Calu3 (cell line): ENCODE measurements at regions not wholly inside any gene's neighbourhood (a gene's known extent, or its start where the extent isn't known, plus 50 kb on each side); places are given as distances from the start of the nearest gene placed in this dataset.

Source experiments
- BruUV-seq: library from RNA; stranded (reverse); fragments of 400-500 nt; replicated peaks from 2 replicates; lab custom pipeline; 2021; lab: Mats Ljungman, UMichigan
- CTCF ChIA-PET: fragments of 300-600 bp; sonication (Branson Sonifier 250); formaldehyde crosslinking; loops from one replicate; lab custom pipeline; 2022; ENCODE audit warnings: antibody characterized with exemption; lab: Charles Lee
- DNase-seq: peaks from one replicate; pipeline ENCODE4 v3.0.0; 2022
- H3K27ac Mint-ChIP-seq: one replicate; pipeline ENCODE4 v1.8.0; 2022; ENCODE audit warnings: mixed read lengths; ENCODE audit not compliant: unreplicated experiment
- H3K27me3 Mint-ChIP-seq: one replicate; pipeline ENCODE4 v1.8.0; 2022; ENCODE audit warnings: mixed read lengths; ENCODE audit not compliant: unreplicated experiment
- H3K36me3 Mint-ChIP-seq: one replicate; pipeline ENCODE4 v1.8.0; 2022; ENCODE audit warnings: mild to moderate bottlenecking, moderate library complexity, mixed read lengths; ENCODE audit not compliant: insufficient read depth, unreplicated experiment
- H3K4me1 Mint-ChIP-seq: one replicate; pipeline ENCODE4 v1.8.0; 2022; ENCODE audit warnings: mild to moderate bottlenecking, low read depth, mixed read lengths; ENCODE audit not compliant: unreplicated experiment
- H3K4me3 Mint-ChIP-seq: one replicate; pipeline ENCODE4 v1.8.0; 2022; ENCODE audit warnings: mild to moderate bottlenecking, low read depth, moderate library complexity, mixed read lengths; ENCODE audit not compliant: unreplicated experiment
- H3K9me3 Mint-ChIP-seq: one replicate; pipeline ENCODE4 v1.8.0; 2022; ENCODE audit warnings: low read depth, mixed read lengths; ENCODE audit not compliant: unreplicated experiment
- CTCF ChIP-seq: fragments of 200-600 bp; IDR thresholded peaks from one replicate; pipeline ENCODE4 v1.8.0; 2022; ENCODE audit warnings: antibody characterized with exemption; ENCODE audit not compliant: unreplicated experiment
- intact Hi-C: fragments of 100-400 bp; cut with micrococcal nuclease; formaldehyde crosslinking; loops from one replicate; pipeline ENCODE4 v1.10.0; 2022; ENCODE audit not compliant: unreplicated experiment

DNA sequence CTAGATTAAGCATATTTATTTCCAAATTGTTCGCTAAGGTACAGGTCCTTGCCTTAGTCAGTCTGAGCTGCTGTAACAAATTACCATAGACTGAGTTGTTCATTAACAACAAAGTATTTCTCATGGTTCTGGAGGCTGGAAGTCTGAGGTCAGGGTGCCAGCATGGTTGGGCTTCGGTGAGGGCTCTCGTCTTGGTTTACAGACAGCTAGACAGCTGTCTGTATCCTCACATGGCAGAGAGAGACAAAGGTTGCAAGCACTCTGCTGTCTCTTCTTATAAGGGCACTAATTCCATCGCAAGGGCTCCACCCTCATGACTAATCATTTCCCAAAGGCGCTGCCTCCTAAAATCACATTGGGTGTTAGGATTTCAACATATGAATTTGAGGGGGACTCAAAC lies 115.3 kb upstream of the GMDS start:
- BruUV-seq: no TSS peak
- H3K9me3 Mint-ChIP-seq: no peaks in the 10 kb centered on the region
- no peak overlapping the region for H3K27ac Mint-ChIP-seq
- H3K4me3 Mint-ChIP-seq: no peak overlapping the region
- DNase-seq: no peak
- H3K4me1 Mint-ChIP-seq: no peaks in the 10 kb centered on the region
- no peaks in the 10 kb centered on the region for H3K27me3 Mint-ChIP-seq
- intact Hi-C loops: no loop called here
- H3K36me3 Mint-ChIP-seq: peaks cover 4% of the 10 kb centered on the region
- CTCF ChIA-PET: no interaction called here
- no peak for TF ChIP-seq CTCF

- H3K27ac Mint-ChIP-seq: no peak overlapping the region
- H3K4me3 Mint-ChIP-seq: no peak overlapping the region
- H3K4me1 Mint-ChIP-seq: no peaks in the 10 kb centered on the region
- CTCF ChIA-PET: no interaction called here
- H3K9me3 Mint-ChIP-seq: no peaks in the 10 kb centered on the region
- BruUV-seq: no TSS peak
- peaks cover 4% of the 10 kb centered on the region for H3K36me3 Mint-ChIP-seq
- H3K27me3 Mint-ChIP-seq: no peaks in the 10 kb centered on the region
- no peak for TF ChIP-seq CTCF
- no peak for DNase-seq
- intact Hi-C loops: no loop called here
Measured at GRCh38 chr6:2360126-2360525, 114.7 kb upstream of the GMDS start.

- Mint-ChIP-seq H3K4me3 (no peak overlapping the region), H3K9me3 (no peaks in the 10 kb centered on the region), H3K27ac (no peak overlapping the region), H3K4me1 (no peaks in the 10 kb centered on the region), H3K36me3 (no peaks in the 10 kb centered on the region), H3K27me3 (no peaks in the 10 kb centered on the region)
- no peak for TF ChIP-seq CTCF
- CTCF ChIA-PET: interaction anchor here (0.6 kb wide), 1 partner anchor 56 kb away, joined by 3 read pairs; no protein-coding TSS in a partner anchor
- no TSS peak for BruUV-seq
- DNase-seq: no peak
- intact Hi-C loops: loop anchor here (2.0 to 5.0 kb wide), 2 partner anchors 92 to 146 kb away; no protein-coding TSS in a partner anchor
Measured at GRCh38 chr6:2355150-2355549, 109.7 kb upstream of the GMDS start.

- no peak for TF ChIP-seq CTCF
- H3K9me3 Mint-ChIP-seq: no peaks in the 10 kb centered on the region
- BruUV-seq: no TSS peak
- DNase-seq: no peak
- H3K27me3 Mint-ChIP-seq: no peaks in the 10 kb centered on the region
- CTCF ChIA-PET: interaction anchor here (0.7 to 1.5 kb wide), 9 partner anchors 11 to 1518 kb away, joined by 3 to 29 read pairs (median 3); no protein-coding TSS in a partner anchor
- intact Hi-C loops: loop anchor here (2.0 to 5.0 kb wide), 3 partner anchors 145 to 757 kb away; no protein-coding TSS in a partner anchor
- H3K4me3 Mint-ChIP-seq: no peak overlapping the region
- no peaks in the 10 kb centered on the region for H3K36me3 Mint-ChIP-seq
- no peaks in the 10 kb centered on the region for H3K4me1 Mint-ChIP-seq
- no peak overlapping the region for H3K27ac Mint-ChIP-seq
Measured at GRCh38 chr6:2354138-2354491, 108.7 kb upstream of the GMDS start.
